ENCODE measurements at regions not wholly inside any gene's neighbourhood (a gene's known extent, or its start where the extent isn't known, plus 50 kb on each side); places are given as distances from the start of the nearest gene placed in this dataset.
"Not testable (repeated sequence)": the region's sequence is repeated elsewhere in the genome, so short reads cannot be mapped to it uniquely, and the experiment has no call there.

DNA sequence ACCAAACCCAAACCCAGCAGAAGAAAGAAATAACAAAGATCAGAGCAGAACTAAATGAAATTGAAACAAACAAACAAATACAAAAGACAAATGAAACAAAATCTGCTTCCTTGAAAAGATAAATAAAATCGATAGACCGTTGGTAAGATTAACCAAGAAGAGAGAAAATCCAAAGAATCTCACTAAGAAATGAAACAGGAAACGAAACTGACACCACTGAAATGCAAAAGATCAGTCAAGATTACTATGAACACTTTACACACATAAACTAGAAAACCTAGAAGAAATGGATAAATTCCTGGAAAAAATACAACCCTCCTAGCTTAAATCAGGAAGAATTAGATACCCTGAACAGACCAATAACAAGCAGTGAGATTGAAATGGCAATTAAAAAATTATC is 252.1 kb upstream of the SGK1 start:
- TF ChIP-seq, protein P1, sequence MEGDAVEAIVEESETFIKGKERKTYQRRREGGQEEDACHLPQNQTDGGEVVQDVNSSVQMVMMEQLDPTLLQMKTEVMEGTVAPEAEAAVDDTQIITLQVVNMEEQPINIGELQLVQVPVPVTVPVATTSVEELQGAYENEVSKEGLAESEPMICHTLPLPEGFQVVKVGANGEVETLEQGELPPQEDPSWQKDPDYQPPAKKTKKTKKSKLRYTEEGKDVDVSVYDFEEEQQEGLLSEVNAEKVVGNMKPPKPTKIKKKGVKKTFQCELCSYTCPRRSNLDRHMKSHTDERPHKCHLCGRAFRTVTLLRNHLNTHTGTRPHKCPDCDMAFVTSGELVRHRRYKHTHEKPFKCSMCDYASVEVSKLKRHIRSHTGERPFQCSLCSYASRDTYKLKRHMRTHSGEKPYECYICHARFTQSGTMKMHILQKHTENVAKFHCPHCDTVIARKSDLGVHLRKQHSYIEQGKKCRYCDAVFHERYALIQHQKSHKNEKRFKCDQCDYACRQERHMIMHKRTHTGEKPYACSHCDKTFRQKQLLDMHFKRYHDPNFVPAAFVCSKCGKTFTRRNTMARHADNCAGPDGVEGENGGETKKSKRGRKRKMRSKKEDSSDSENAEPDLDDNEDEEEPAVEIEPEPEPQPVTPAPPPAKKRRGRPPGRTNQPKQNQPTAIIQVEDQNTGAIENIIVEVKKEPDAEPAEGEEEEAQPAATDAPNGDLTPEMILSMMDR (IDR thresholded peaks at IDR 0.05; ENCODE audit: insufficient read depth, low read length) = not testable (repeated sequence)
- not testable (repeated sequence) for TF ChIP-seq POLR2AphosphoS5 (IDR thresholded peaks at IDR 0.05; ENCODE audit: low read depth); SPI1 (IDR thresholded peaks at IDR 0.05; ENCODE audit: borderline replicate concordance, low read depth); GABPA (IDR thresholded peaks at IDR 0.05; ENCODE audit: low read depth)
- TF ChIP-seq, protein P2, sequence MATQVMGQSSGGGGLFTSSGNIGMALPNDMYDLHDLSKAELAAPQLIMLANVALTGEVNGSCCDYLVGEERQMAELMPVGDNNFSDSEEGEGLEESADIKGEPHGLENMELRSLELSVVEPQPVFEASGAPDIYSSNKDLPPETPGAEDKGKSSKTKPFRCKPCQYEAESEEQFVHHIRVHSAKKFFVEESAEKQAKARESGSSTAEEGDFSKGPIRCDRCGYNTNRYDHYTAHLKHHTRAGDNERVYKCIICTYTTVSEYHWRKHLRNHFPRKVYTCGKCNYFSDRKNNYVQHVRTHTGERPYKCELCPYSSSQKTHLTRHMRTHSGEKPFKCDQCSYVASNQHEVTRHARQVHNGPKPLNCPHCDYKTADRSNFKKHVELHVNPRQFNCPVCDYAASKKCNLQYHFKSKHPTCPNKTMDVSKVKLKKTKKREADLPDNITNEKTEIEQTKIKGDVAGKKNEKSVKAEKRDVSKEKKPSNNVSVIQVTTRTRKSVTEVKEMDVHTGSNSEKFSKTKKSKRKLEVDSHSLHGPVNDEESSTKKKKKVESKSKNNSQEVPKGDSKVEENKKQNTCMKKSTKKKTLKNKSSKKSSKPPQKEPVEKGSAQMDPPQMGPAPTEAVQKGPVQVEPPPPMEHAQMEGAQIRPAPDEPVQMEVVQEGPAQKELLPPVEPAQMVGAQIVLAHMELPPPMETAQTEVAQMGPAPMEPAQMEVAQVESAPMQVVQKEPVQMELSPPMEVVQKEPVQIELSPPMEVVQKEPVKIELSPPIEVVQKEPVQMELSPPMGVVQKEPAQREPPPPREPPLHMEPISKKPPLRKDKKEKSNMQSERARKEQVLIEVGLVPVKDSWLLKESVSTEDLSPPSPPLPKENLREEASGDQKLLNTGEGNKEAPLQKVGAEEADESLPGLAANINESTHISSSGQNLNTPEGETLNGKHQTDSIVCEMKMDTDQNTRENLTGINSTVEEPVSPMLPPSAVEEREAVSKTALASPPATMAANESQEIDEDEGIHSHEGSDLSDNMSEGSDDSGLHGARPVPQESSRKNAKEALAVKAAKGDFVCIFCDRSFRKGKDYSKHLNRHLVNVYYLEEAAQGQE (IDR thresholded peaks at IDR 0.05; ENCODE audit: insufficient replicate concordance, low read depth) = not testable (repeated sequence)

All from HL-60 (cell line).